ENCODE measurements at regions not wholly inside any gene's neighbourhood (a gene's known extent, or its start where the extent isn't known, plus 50 kb on each side); places are given as distances from the start of the nearest gene placed in this dataset.

- H3K4me3 ChIP-seq (ENCODE audit: low read depth in 1 of 2, low read length in 2 of 2): no peak overlapping the region
- peaks cover 5 to 10% of the 10 kb centered on the region in 2 donors for H3K9me3 ChIP-seq (ENCODE audit: control insufficient read depth in 1 of 2, low read length in 2 of 2)
- H3K4me1 ChIP-seq (ENCODE audit: control insufficient read depth in 1 of 2, insufficient read depth in 2 of 2, low read length in 2 of 2): no peaks in the 10 kb centered on the region
- H3K36me3 ChIP-seq (ENCODE audit: control insufficient read depth in 1 of 2, insufficient read depth in 2 of 2, low read length in 2 of 2): peaks cover 0 to 14% of the 10 kb centered on the region in 2 donors
- no peaks in the 10 kb centered on the region for H3K27me3 ChIP-seq (ENCODE audit: low read depth, low read length)
- H3K27ac ChIP-seq (ENCODE audit: low read length): no peak overlapping the region
Measured at GRCh38 chr16:85182774-85183173, 70.5 kb upstream of the CIBAR2 start.

- no peaks in the 10 kb centered on the region for H3K4me1 ChIP-seq (ENCODE audit: control insufficient read depth in 1 of 2, insufficient read depth in 2 of 2, low read length in 2 of 2)
- no peak overlapping the region for H3K27ac ChIP-seq (ENCODE audit: low read length)
- H3K36me3 ChIP-seq (ENCODE audit: control insufficient read depth in 1 of 2, insufficient read depth in 2 of 2, low read length in 2 of 2): peaks cover 0 to 14% of the 10 kb centered on the region in 2 donors
- H3K9me3 ChIP-seq (ENCODE audit: control insufficient read depth in 1 of 2, low read length in 2 of 2): peaks cover 5 to 10% of the 10 kb centered on the region in 2 donors
- H3K4me3 ChIP-seq (ENCODE audit: low read depth in 1 of 2, low read length in 2 of 2): no peak overlapping the region
- no peaks in the 10 kb centered on the region for H3K27me3 ChIP-seq (ENCODE audit: low read depth, low read length)
Measured at GRCh38 chr16:85183564-85183963, 71.3 kb upstream of the CIBAR2 start.

GRCh38 chr16:85184404-85184803 is 72.1 kb upstream of the CIBAR2 start:
- Histone ChIP-seq H3K27ac (ENCODE audit: low read length) (no peak overlapping the region), H3K4me3 (ENCODE audit: low read depth in 1 of 2, low read length in 2 of 2) (no peak overlapping the region), H3K4me1 (ENCODE audit: control insufficient read depth in 1 of 2, insufficient read depth in 2 of 2, low read length in 2 of 2) (no peaks in the 10 kb centered on the region), H3K36me3 (ENCODE audit: control insufficient read depth in 1 of 2, insufficient read depth in 2 of 2, low read length in 2 of 2) (peaks cover 0 to 14% of the 10 kb centered on the region in 2 donors), H3K9me3 (ENCODE audit: control insufficient read depth in 1 of 2, low read length in 2 of 2) (peaks cover 5 to 10% of the 10 kb centered on the region in 2 donors), H3K27me3 (ENCODE audit: low read depth, low read length) (no peaks in the 10 kb centered on the region)

GRCh38 chr16:85185303-85186100 is 73.2 kb upstream of the CIBAR2 start:
- Histone ChIP-seq H3K36me3 (ENCODE audit: control insufficient read depth in 1 of 2, insufficient read depth in 2 of 2, low read length in 2 of 2) (peaks cover 0 to 14% of the 10 kb centered on the region in 2 donors), H3K4me1 (ENCODE audit: control insufficient read depth in 1 of 2, insufficient read depth in 2 of 2, low read length in 2 of 2) (no peaks in the 10 kb centered on the region), H3K27ac (ENCODE audit: low read length) (no peak overlapping the region), H3K27me3 (ENCODE audit: low read depth, low read length) (no peaks in the 10 kb centered on the region), H3K9me3 (ENCODE audit: control insufficient read depth in 1 of 2, low read length in 2 of 2) (peaks cover 9 to 10% of the 10 kb centered on the region in 2 donors), H3K4me3 (ENCODE audit: low read depth in 1 of 2, low read length in 2 of 2) (no peak overlapping the region)

GRCh38 chr16:85187002-85187401 is 74.7 kb upstream of the CIBAR2 start:
- Histone ChIP-seq H3K9me3 (ENCODE audit: control insufficient read depth in 1 of 2, low read length in 2 of 2) (peaks cover 9 to 10% of the 10 kb centered on the region in 2 donors), H3K27me3 (ENCODE audit: low read depth, low read length) (no peaks in the 10 kb centered on the region), H3K4me1 (ENCODE audit: control insufficient read depth in 1 of 2, insufficient read depth in 2 of 2, low read length in 2 of 2) (peaks cover 0 to 2% of the 10 kb centered on the region in 2 donors), H3K4me3 (ENCODE audit: low read depth in 1 of 2, low read length in 2 of 2) (no peak overlapping the region), H3K36me3 (ENCODE audit: control insufficient read depth in 1 of 2, insufficient read depth in 2 of 2, low read length in 2 of 2) (peaks cover 0 to 14% of the 10 kb centered on the region in 2 donors), H3K27ac (ENCODE audit: low read length) (no peak overlapping the region)

- no peak overlapping the region for H3K27ac ChIP-seq (ENCODE audit: low read length)
- no peak overlapping the region for H3K4me3 ChIP-seq (ENCODE audit: low read depth in 1 of 2, low read length in 2 of 2)
- peaks cover 9 to 10% of the 10 kb centered on the region in 2 donors for H3K9me3 ChIP-seq (ENCODE audit: control insufficient read depth in 1 of 2, low read length in 2 of 2)
- H3K36me3 ChIP-seq (ENCODE audit: control insufficient read depth in 1 of 2, insufficient read depth in 2 of 2, low read length in 2 of 2): peaks cover 0 to 14% of the 10 kb centered on the region in 2 donors
- no peaks in the 10 kb centered on the region for H3K27me3 ChIP-seq (ENCODE audit: low read depth, low read length)
- peaks cover under 1 to 5% of the 10 kb centered on the region in 2 donors for H3K4me1 ChIP-seq (ENCODE audit: control insufficient read depth in 1 of 2, insufficient read depth in 2 of 2, low read length in 2 of 2)
Measured at GRCh38 chr16:85187447-85187846, 75.2 kb upstream of the CIBAR2 start.

- Histone ChIP-seq H3K27ac (ENCODE audit: low read length) (no peak overlapping the region), H3K36me3 (ENCODE audit: control insufficient read depth in 1 of 2, insufficient read depth in 2 of 2, low read length in 2 of 2) (peaks cover 0 to 14% of the 10 kb centered on the region in 2 donors), H3K4me3 (ENCODE audit: low read depth in 1 of 2, low read length in 2 of 2) (no peak overlapping the region), H3K27me3 (ENCODE audit: low read depth, low read length) (no peaks in the 10 kb centered on the region), H3K4me1 (ENCODE audit: control insufficient read depth in 1 of 2, insufficient read depth in 2 of 2, low read length in 2 of 2) (peaks cover 5% of the 10 kb centered on the region in 2 donors), H3K9me3 (ENCODE audit: control insufficient read depth in 1 of 2, low read length in 2 of 2) (peaks cover 9 to 10% of the 10 kb centered on the region in 2 donors)
Measured at GRCh38 chr16:85187886-85188285, 75.6 kb upstream of the CIBAR2 start.

- H3K4me1 ChIP-seq (ENCODE audit: control insufficient read depth in 1 of 2, insufficient read depth in 2 of 2, low read length in 2 of 2): peaks cover 5% of the 10 kb centered on the region in 2 donors
- H3K27me3 ChIP-seq (ENCODE audit: low read depth, low read length): no peaks in the 10 kb centered on the region
- no peak overlapping the region for H3K4me3 ChIP-seq (ENCODE audit: low read depth in 1 of 2, low read length in 2 of 2)
- peaks cover 8% of the 10 kb centered on the region in 2 donors for H3K9me3 ChIP-seq (ENCODE audit: control insufficient read depth in 1 of 2, low read length in 2 of 2)
- H3K36me3 ChIP-seq (ENCODE audit: control insufficient read depth in 1 of 2, insufficient read depth in 2 of 2, low read length in 2 of 2): peaks cover 0 to 8% of the 10 kb centered on the region in 2 donors
- H3K27ac ChIP-seq (ENCODE audit: low read length): no peak overlapping the region
Measured at GRCh38 chr16:85188822-85189672, 76.8 kb upstream of the CIBAR2 start.

- peaks cover 5 to 10% of the 10 kb centered on the region in 2 donors for H3K4me1 ChIP-seq (ENCODE audit: control insufficient read depth in 1 of 2, insufficient read depth in 2 of 2, low read length in 2 of 2)
- H3K36me3 ChIP-seq (ENCODE audit: control insufficient read depth in 1 of 2, insufficient read depth in 2 of 2, low read length in 2 of 2): no peaks in the 10 kb centered on the region
- no peak overlapping the region for H3K27ac ChIP-seq (ENCODE audit: low read length)
- no peaks in the 10 kb centered on the region for H3K27me3 ChIP-seq (ENCODE audit: low read depth, low read length)
- H3K9me3 ChIP-seq (ENCODE audit: control insufficient read depth in 1 of 2, low read length in 2 of 2): peaks cover 0 to 4% of the 10 kb centered on the region in 2 donors
- H3K4me3 ChIP-seq (ENCODE audit: low read depth in 1 of 2, low read length in 2 of 2): no peak overlapping the region
Measured at GRCh38 chr16:85190572-85190971, 78.3 kb upstream of the CIBAR2 start.

GRCh38 chr16:85191341-85191965 is 79.2 kb upstream of the CIBAR2 start:
- Histone ChIP-seq H3K9me3 (ENCODE audit: control insufficient read depth in 1 of 2, low read length in 2 of 2) (peaks cover 0 to 4% of the 10 kb centered on the region in 2 donors), H3K27ac (ENCODE audit: low read length) (no peak overlapping the region), H3K4me1 (ENCODE audit: control insufficient read depth in 1 of 2, insufficient read depth in 2 of 2, low read length in 2 of 2) (peaks cover 5 to 18% of the 10 kb centered on the region in 2 donors), H3K36me3 (ENCODE audit: control insufficient read depth in 1 of 2, insufficient read depth in 2 of 2, low read length in 2 of 2) (no peaks in the 10 kb centered on the region), H3K27me3 (ENCODE audit: low read depth, low read length) (no peaks in the 10 kb centered on the region), H3K4me3 (ENCODE audit: low read depth in 1 of 2, low read length in 2 of 2) (no peak overlapping the region)

Measured in muscle layer of duodenum (tissue), 2 donors.